HG03280 (cell line): ENCODE measurements at regions not wholly inside any gene's neighbourhood (a gene's known extent, or its start where the extent isn't known, plus 50 kb on each side); places are given as distances from the start of the nearest gene placed in this dataset.
"Not testable (repeated sequence)": the region's sequence is repeated elsewhere in the genome, so short reads cannot be mapped to it uniquely, and the experiment has no call there.

Source experiments
- ATAC-seq: cut with Tn5 transposase; IDR thresholded peaks from one replicate; pipeline ENCODE4 v1.9.1; 2021; ENCODE audit warnings: mild to moderate bottlenecking, moderate library complexity; ENCODE audit not compliant: unreplicated experiment

- ATAC-seq = no peak
These were observed 373.1 kb downstream of the CD109 start for GRCh38 chr6:74069089-74069581.

- no peak for ATAC-seq
These were observed 370.3 kb downstream of the CD109 start for GRCh38 chr6:74066168-74066871.

DNA sequence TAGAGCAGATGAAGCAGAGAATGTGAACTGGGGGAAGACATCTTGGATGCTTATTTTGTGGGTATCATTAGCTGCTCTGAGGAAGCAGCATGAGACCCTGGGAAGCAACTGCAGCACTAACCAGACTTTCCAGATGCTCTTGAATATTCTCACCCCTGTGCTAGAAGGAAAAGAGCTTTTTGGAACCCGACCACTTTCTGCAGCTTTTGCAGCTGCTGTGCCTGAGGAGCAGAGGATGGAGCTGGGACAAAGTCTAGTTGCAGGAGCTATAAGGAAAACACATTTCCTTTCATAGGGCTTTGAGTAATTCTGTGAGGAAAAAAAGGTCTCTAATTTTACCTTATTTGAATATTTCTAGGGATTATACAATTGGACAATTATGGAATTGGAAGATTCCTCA is 369.7 kb downstream of the CD109 start:
- ATAC-seq = no peak

DNA sequence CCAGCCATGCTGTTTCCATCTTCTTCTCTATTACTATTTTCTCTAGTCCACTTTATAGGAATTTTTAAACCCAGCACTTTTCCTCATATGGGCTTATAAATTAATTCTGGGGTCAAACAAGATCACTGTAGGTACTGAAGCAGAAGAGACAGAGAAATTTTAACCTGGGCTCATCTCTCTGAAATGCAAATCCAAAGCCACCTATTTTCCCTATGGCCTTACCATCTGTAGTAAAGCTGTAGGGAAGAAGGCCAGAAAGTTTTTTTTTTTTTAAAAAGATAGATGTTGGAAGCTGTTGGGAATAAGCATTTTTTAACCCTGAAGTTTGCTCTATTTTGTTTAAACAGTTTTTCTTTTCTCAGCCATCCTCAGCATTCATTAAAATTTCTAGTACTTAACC is 367.4 kb downstream of the CD109 start:
- no peak for ATAC-seq

GRCh38 chr6:74061201-74061600 is 365.2 kb downstream of the CD109 start:
- ATAC-seq = no peak

DNA sequence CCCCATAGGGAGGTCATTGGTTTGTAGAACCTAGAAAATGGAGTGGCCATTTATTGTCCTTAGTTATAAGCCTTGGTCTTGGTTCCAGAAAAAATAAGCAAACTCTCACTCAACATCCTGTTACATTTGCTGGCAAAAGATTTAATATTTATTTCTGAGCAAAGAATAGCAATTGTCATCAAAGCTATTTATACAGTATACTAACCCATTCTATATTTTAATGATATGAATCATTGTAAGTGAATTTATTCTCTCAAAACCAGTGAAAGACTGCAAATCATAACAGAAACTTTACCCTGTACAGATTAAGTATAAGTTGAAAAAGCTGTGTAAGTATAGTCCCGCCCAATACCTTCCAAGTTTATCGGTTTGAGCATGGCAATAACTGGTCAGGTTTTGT is 364.4 kb downstream of the CD109 start:
- no peak for ATAC-seq

DNA sequence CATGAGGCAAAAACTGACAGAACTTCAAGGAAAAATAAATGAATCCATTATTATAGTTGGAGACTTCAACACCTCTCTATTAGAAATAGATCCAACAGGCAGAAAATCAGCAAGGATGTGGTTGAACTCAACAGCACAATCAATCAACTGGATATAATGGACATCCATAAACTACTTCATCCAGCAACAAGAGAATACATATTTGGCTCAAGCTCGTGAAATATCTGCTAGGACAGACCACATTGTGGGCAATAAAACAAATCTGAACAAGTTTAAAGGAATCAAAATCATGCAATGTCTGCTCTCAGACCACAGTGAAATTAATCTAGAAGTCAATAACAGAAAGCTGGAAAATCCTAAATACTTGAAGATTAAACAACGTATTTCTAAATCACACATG is 362.6 kb downstream of the CD109 start:
- no peak for ATAC-seq

DNA sequence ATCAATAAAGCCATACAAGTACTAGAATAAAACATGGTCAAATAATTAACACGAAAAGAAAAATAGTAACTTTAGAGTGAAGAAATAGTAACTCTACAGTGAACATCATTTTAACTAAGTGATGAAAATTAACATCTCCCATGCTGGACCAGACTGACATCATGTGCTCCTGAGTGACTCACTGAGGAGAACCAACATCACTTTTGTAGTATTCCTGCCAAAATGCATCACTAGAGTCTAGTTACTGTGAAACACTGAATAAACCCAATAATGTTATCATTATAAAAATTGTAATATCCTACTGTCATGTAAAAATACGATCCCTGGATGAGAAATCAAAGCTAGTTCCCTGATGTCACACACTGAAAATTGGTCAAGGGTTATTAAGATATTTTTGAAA is 361.3 kb downstream of the CD109 start:
- no peak for ATAC-seq

DNA sequence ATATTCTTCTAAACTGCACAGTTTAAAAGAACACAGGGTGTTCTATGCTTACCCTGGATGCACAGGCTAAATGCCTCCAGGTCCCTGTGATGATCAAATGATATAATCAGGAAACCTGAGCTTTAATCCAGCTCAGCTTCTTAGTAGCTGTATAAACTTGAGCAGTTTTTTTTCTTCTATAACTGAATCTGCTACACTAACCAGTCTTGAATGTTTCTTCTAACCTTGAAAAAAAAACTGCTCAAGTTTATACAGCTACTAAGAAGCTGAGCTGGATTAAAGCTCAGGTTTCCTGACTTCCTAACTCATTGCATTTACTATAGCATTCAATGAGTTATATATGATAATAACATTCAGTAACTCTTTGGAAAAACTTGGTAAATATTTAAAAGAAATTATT is 358.2 kb downstream of the CD109 start:
- ATAC-seq = no peak

- ATAC-seq = no peak
These were observed 354.9 kb downstream of the CD109 start for GRCh38 chr6:74050921-74051320.

- no peak for ATAC-seq
These were observed 352.4 kb downstream of the CD109 start for GRCh38 chr6:74048387-74048786.

- ATAC-seq = no peak
These were observed 348.6 kb downstream of the CD109 start for GRCh38 chr6:74044417-74045096.

DNA sequence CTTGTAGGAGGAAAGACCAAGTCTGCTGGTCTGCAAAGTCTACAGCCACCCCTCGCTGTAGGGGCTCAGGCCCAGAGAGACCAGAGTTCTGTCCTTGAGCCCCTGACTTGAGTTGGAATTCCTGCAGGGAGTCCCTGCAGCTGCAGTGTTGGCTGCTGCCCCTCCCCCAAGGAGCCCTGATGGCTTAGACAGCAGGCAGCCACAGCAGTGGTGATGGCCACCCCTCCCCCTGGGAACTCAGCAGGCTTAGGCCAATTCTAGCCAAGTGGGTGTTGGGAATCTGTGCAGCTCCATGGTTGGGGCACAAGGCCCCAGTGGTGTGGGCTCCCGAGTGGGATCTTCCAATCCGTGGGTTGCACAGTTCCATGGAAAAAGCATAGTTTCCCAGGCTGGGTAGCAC is 345.4 kb downstream of the CD109 start:
- ATAC-seq = no peak

DNA sequence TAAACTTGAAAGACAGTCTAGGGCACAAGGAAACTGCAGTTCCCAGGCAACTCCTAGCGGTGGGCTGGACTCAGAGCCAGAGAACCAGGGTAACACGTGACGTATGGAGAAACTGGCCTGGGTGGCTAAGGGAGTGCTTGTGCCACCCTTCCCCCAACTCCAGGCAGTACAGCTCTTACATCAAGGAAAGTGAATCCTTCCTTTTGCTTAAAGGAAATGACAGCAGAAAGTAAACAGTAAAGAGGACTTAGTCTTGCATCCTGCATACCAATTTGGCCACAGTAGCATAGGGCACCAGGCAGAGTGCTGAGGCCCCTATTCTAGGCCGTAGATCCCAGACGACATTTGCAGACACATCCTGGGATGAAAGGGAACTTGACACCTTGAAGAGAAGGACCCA is 322.8 kb downstream of the CD109 start:
- no peak for ATAC-seq

- ATAC-seq = no peak
These were observed 319.4 kb downstream of the CD109 start for GRCh38 chr6:74015427-74015826.

GRCh38 chr6:74000666-74001490 is 304.9 kb downstream of the CD109 start:
- no peak for ATAC-seq

DNA sequence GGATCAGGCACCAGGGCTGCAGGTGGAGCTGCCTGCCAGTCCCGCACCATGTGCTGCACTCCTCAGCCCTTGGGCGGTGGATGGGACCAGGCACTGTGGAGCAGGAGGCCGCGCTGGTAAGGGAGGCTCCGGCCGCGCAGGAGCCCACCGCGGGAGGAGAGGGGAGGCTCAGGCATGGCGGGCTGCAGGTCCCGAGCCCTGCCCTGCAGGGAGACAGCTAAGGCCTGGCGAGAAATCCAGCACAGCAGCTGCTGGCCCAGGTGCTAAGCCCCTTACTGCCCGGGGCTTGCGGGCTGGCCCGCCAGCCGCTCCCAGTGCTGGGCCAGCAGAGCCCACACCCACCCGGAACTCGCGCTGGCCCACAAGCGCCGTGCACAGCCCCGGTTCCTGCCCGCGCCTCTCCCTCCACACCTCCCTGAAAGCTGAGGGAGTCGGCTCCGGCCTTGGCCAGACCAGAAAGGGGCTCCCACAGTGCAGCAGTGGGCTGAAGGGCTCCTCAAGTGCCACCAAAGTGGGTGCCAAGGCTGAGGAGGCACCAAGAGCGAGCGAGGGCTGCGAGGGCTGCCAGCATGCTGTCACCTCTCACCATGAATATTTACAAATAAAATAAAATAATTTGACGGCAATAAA is 294.7 kb downstream of the CD109 start:
- ATAC-seq = not testable (repeated sequence)

DNA sequence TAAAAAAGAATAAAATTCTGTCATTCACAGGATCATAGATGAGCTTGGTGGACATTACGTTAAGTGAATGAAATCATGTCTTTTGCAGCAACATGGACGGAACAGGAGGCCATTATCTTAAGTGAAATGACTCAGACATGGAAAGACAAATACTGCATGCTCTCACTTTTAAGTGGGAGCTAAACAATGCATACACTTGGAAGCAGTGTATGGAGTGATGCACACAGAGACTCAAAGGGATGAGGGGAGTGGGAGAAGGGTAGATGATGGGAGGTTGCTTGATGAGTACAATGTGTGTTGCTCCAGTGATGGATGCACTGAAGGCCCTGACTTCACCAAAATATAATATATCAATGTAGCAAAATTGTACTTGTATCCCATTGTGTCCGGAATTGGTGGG is 293.4 kb downstream of the CD109 start:
- no peak for ATAC-seq

DNA sequence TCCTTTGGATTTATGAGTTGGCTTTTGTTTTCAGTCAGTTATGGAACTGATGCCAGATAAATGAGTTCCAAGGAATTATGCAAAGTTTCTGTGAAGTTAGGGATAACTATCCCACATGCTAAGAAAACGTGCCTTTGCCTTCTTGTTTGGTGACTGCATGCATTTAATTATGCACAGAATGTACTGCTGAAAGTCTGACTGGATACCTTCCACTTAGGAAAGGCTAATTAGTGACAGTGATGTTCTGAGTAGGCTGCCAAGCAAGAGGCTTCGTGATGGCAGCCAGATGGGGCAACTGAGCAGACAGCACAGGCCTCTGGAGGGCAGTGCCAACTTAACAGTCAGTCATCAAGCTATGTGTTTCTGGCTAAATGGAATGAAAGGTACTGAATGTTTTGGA is 289.9 kb downstream of the CD109 start:
- ATAC-seq = no peak

- ATAC-seq = no peak
These were observed 288.7 kb downstream of the CD109 start for GRCh38 chr6:73984571-73985210.

DNA sequence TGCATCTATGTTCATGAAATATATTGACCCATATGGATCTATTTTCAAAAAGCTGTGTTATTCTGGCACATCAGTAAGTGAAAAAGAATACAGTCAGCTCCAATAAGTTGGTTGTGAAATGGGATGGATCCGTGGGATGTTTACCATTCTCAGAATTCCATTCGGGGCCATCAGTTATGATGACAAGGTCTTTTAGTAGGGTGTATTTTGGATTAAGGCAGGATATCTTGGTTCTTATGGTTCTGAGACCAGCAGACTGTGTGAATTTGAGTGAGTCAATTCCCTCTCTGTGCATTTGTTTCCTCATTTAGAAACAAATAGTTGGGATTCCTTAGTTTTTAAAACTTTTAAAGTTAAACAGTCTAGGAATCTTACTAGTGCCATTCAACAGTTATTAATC is 287.4 kb downstream of the CD109 start:
- ATAC-seq = no peak
